ENCODE measurements at regions not wholly inside any gene's neighbourhood (a gene's known extent, or its start where the extent isn't known, plus 50 kb on each side); places are given as distances from the start of the nearest gene placed in this dataset.

- no peak for TF ChIP-seq CTCF (IDR thresholded peaks at IDR 0.05)
- TF ChIP-seq POLR2A (IDR thresholded peaks at IDR 0.05), result no peak
- TF ChIP-seq POLR2AphosphoS5 (IDR thresholded peaks at IDR 0.05; ENCODE audit: insufficient read depth in 1 of 2, low read depth in 1 of 2), result no peak
Observed at GRCh38 chr4:14771504-14772175, 230.6 kb upstream of the CPEB2 start.

Measured in vagina (tissue), 2 donors.